Vagina (tissue), 2 donors: ENCODE measurements at regions not wholly inside any gene's neighbourhood (a gene's known extent, or its start where the extent isn't known, plus 50 kb on each side); places are given as distances from the start of the nearest gene placed in this dataset.
"Not testable (repeated sequence)": the region's sequence is repeated elsewhere in the genome, so short reads cannot be mapped to it uniquely, and the experiment has no call there.

Source experiments
- CTCF ChIP-seq, 3 experiments: fragments of 450-650 bp in 2 of 3; fragments of 200-600 bp in 1 of 3; sonication (generic) in 1 of 3; IDR thresholded peaks; one replicate each; pipeline ENCODE4 v1.5.1; 2017 to 2019; ENCODE audit warnings: antibody characterized with exemption in 3 of 3, mild to moderate bottlenecking in 2 of 3, moderate library complexity in 2 of 3
- POLR2A ChIP-seq, 2 donors: fragments of 450-650 bp; IDR thresholded peaks; one replicate each; pipeline ENCODE4 v1.6.1; 2017; ENCODE audit warnings: antibody characterized with exemption in 2 of 2, mild to moderate bottlenecking in 2 of 2, moderate library complexity in 2 of 2

- TF ChIP-seq CTCF, POLR2A (IDR thresholded peaks at IDR 0.05): not testable (repeated sequence)
Observed at GRCh38 chr2:94735536-94735935, 135.7 kb upstream of the TEKT4 start.
